Naive B cell (primary cell): ENCODE measurements at regions not wholly inside any gene's neighbourhood (a gene's known extent, or its start where the extent isn't known, plus 50 kb on each side); places are given as distances from the start of the nearest gene placed in this dataset.

Experiments
- ATAC-seq, 2 donors: fragments of 150-1000 bp; cut with Tn5 transposase; 2 replicates each; pipeline ENCODE4 v1.10.0; 2021; ENCODE audit warnings: low read depth in 2 of 2, mild to moderate bottlenecking in 2 of 2, moderate library complexity in 2 of 2
- DNase-seq: peaks from one replicate; pipeline ENCODE4 v3.0.0; 2022
- H3K27ac Mint-ChIP-seq, 6 donors: one replicate each; pipeline ENCODE4 v1.8.0; 2020 to 2022; ENCODE audit warnings: mild to moderate bottlenecking in 6 of 6, mixed read lengths in 6 of 6, moderate library complexity in 5 of 6, inconsistent platforms in 2 of 6
- H3K27me3 Mint-ChIP-seq, 3 donors: one replicate each; pipeline ENCODE4 v1.8.0; 2021 to 2022; ENCODE audit warnings: mixed read lengths in 3 of 3, mild to moderate bottlenecking in 1 of 3
- H3K36me3 Mint-ChIP-seq, 2 donors: one replicate each; pipeline ENCODE4 v1.8.0; 2020 to 2022; ENCODE audit warnings: mixed read lengths in 2 of 2, inconsistent platforms in 1 of 2, mild to moderate bottlenecking in 1 of 2
- H3K4me1 Mint-ChIP-seq, 3 donors: one replicate each; pipeline ENCODE4 v1.8.0; 2020 to 2022; ENCODE audit warnings: mixed read lengths in 3 of 3, inconsistent platforms in 1 of 3, mild to moderate bottlenecking in 1 of 3, moderate library complexity in 1 of 3
- H3K4me3 Mint-ChIP-seq, 8 donors: one replicate each; pipeline ENCODE4 v1.8.0; 2020 to 2022; ENCODE audit warnings: mild to moderate bottlenecking in 8 of 8, mixed read lengths in 8 of 8, moderate library complexity in 8 of 8, inconsistent platforms in 2 of 8
- H3K9me3 Mint-ChIP-seq, 7 donors: one replicate each; pipeline ENCODE4 v1.8.0; 2020 to 2022; ENCODE audit warnings: mixed read lengths in 7 of 7, mild to moderate bottlenecking in 5 of 7, inconsistent platforms in 2 of 7, moderate library complexity in 1 of 7

DNA sequence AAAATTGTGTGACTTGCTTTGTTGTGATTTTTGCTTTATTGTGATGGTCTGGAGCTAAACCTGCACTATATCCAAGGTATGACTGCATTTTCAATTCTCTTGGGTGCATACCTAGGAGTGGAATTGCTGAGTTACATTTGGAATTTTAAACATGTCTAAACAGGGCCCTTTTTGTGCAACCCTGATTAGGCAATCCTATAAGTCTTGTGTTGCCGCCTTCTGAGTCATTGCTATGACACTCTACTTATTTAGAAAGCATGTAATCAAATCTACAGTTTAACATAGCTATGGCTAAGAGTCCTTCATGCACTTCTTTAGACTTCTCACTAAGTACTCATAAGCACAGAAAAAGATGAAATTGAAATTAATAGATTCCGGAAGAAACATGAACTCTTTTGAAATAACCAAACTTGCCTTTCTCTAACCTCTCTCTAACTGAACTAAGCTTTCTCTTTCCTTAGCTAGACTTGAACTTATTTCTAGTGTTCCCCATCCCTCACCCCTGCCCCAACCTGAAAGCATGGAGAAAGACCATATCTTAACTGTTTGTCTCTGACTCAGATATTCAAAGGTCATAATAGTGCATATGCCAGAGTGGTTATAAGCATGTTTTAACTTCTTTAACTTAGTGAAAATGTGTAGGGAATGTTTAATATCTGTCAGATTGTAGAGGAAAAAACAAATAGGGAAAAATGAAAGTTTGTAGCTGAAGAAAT is 203.0 kb downstream of the SNAPC1 start:
- H3K27me3 Mint-ChIP-seq: peaks cover 13 to 60% (median 49%) of the 10 kb centered on the region in 3 donors
- H3K4me3 Mint-ChIP-seq: peak overlapping the region in 1 of 8 donors; percentile 2
- no peaks in the 10 kb centered on the region for H3K4me1 Mint-ChIP-seq
- DNase-seq (no peak), ATAC-seq (no peak)
- H3K36me3 Mint-ChIP-seq: peaks cover 8 to 12% of the 10 kb centered on the region in 2 donors
- no peak overlapping the region for H3K27ac Mint-ChIP-seq
- peaks cover 0 to 23% (median 7%) of the 10 kb centered on the region in 7 donors for H3K9me3 Mint-ChIP-seq

DNA sequence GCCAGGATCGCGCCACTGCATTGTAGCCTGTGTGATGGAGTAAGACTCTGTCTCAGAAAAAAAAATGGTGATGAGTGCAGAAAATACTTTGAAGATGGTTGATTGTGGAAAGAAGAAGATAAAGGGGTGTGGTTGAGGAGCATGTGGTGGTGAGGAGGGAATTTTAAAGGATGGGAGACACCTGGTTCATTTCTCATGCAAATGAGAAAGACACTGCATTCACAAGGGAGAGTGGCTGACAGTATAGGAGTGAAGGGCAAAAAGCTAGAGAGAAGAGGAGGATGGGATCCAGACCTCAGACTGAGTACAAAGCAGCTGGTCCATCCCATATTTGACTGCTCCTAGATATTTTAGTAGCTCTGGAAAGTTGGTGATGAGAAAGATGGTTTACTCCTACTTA is 206.0 kb downstream of the SNAPC1 start:
- H3K4me3 Mint-ChIP-seq: no peak overlapping the region
- H3K4me1 Mint-ChIP-seq: no peaks in the 10 kb centered on the region
- no peak for ATAC-seq
- peaks cover 1% of the 10 kb centered on the region in 2 donors for H3K36me3 Mint-ChIP-seq
- DNase-seq: no peak
- peaks cover 0 to 5% (median 0%) of the 10 kb centered on the region in 7 donors for H3K9me3 Mint-ChIP-seq
- H3K27ac Mint-ChIP-seq: peak overlapping the region in 1 of 6 donors; percentile 3
- peaks cover 13 to 41% (median 29%) of the 10 kb centered on the region in 3 donors for H3K27me3 Mint-ChIP-seq

DNA sequence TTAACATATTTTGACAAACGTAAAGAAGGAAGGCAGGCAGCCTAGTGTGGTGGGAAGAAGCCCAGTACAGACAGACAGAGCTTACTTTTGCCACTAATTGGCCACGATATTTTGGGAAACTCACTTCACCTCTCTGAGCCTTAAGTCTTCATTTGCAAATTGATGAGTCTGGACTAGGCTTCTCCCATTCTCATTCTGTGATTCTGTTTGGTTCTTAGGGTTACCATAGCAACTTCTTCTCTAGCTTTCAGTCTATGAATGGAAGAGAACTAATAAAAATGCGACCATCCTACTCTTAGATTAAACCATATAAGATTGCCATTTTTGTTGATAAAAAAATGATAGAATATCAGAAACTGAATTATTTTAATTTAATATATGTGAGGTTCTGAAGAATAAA is 210.5 kb downstream of the SNAPC1 start:
- H3K27me3 Mint-ChIP-seq: peaks cover 17 to 30% (median 21%) of the 10 kb centered on the region in 3 donors
- H3K36me3 Mint-ChIP-seq: peaks cover 5 to 17% of the 10 kb centered on the region in 2 donors
- peaks cover 4 to 27% (median 25%) of the 10 kb centered on the region in 7 donors for H3K9me3 Mint-ChIP-seq
- H3K4me1 Mint-ChIP-seq: no peaks in the 10 kb centered on the region
- no peak for ATAC-seq
- no peak overlapping the region for H3K4me3 Mint-ChIP-seq
- no peak overlapping the region for H3K27ac Mint-ChIP-seq
- no peak for DNase-seq

- DNase-seq (no peak), ATAC-seq (no peak)
- Mint-ChIP-seq H3K9me3 (peaks cover 4 to 32% (median 29%) of the 10 kb centered on the region in 7 donors), H3K4me3 (no peak overlapping the region), H3K27me3 (peaks cover 15 to 32% (median 20%) of the 10 kb centered on the region in 3 donors), H3K36me3 (peaks cover 5 to 17% of the 10 kb centered on the region in 2 donors), H3K27ac (no peak overlapping the region), H3K4me1 (no peaks in the 10 kb centered on the region)
Measured at GRCh38 chr14:61973981-61974380, 211.8 kb downstream of the SNAPC1 start.

- Mint-ChIP-seq H3K27ac (no peak overlapping the region), H3K27me3 (peaks cover 9 to 30% (median 15%) of the 10 kb centered on the region in 3 donors), H3K4me1 (peaks cover 0 to 2% (median 0%) of the 10 kb centered on the region in 3 donors), H3K4me3 (no peak overlapping the region), H3K36me3 (peaks cover 5 to 17% of the 10 kb centered on the region in 2 donors), H3K9me3 (peaks cover 4 to 31% (median 29%) of the 10 kb centered on the region in 7 donors)
- ATAC-seq (no peak), DNase-seq (no peak)
Measured at GRCh38 chr14:61977217-61977616, 215.0 kb downstream of the SNAPC1 start.

DNA sequence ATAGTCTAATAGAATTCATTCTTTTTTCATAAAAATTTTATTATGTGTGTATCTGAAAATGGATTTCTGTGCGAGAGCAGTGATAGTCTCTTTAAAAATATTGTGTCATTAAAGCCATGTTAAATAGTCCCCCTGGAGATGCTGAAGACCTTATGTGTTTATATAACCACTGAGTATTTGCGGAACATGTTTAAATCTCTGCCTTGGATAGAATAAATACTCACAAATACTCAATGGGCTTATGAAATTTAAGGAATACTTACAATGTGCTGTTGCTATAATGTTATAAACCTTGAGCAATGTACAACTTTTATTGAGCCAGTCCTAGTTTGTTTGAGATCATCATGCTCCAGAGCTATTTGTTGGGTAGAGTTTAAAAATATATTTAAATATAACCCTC is 226.0 kb downstream of the SNAPC1 start:
- no peaks in the 10 kb centered on the region for H3K4me1 Mint-ChIP-seq
- ATAC-seq (no peak), DNase-seq (no peak)
- H3K9me3 Mint-ChIP-seq: peaks cover 0 to 4% (median 0%) of the 10 kb centered on the region in 7 donors
- no peaks in the 10 kb centered on the region for H3K36me3 Mint-ChIP-seq
- no peak overlapping the region for H3K4me3 Mint-ChIP-seq
- H3K27me3 Mint-ChIP-seq: peaks cover 0 to 17% (median 13%) of the 10 kb centered on the region in 3 donors
- no peak overlapping the region for H3K27ac Mint-ChIP-seq

DNA sequence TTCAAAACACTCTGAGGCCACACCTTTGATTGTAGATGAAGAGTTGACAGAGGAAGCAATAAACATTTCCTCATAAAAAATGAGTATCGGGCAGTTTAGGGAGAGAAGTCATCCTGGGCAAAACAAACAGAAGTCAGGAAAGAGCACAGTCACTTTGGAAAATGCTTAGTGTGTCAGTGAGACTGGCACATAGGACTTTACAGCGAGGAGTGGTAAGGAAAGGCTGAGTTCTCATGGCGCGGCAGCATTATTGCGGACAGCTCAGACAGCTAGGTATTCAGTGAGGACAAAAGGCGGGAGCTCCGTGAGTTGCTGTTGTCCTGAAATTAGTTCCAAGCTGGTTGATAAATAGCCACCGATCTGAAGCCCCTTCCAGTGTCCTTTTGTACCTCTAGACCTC is 229.9 kb downstream of the SNAPC1 start:
- no peak for DNase-seq
- H3K36me3 Mint-ChIP-seq: no peaks in the 10 kb centered on the region
- H3K4me1 Mint-ChIP-seq: no peaks in the 10 kb centered on the region
- no peak overlapping the region for H3K27ac Mint-ChIP-seq
- H3K4me3 Mint-ChIP-seq: no peak overlapping the region
- peaks cover 0 to under 1% (median 0%) of the 10 kb centered on the region in 7 donors for H3K9me3 Mint-ChIP-seq
- ATAC-seq: no peak
- H3K27me3 Mint-ChIP-seq: peaks cover 0 to 12% (median 8%) of the 10 kb centered on the region in 3 donors

GRCh38 chr14:61992926-61993325 is 230.7 kb downstream of the SNAPC1 start:
- H3K9me3 Mint-ChIP-seq: no peaks in the 10 kb centered on the region
- peaks cover 0 to 8% (median 8%) of the 10 kb centered on the region in 3 donors for H3K27me3 Mint-ChIP-seq
- DNase-seq (no peak), ATAC-seq (no peak)
- H3K4me1 Mint-ChIP-seq: no peaks in the 10 kb centered on the region
- H3K36me3 Mint-ChIP-seq: no peaks in the 10 kb centered on the region
- H3K27ac Mint-ChIP-seq: no peak overlapping the region
- no peak overlapping the region for H3K4me3 Mint-ChIP-seq

GRCh38 chr14:61994589-61994988 is 232.4 kb downstream of the SNAPC1 start:
- Mint-ChIP-seq H3K4me3 (no peak overlapping the region), H3K27me3 (peaks cover 0 to 8% (median 8%) of the 10 kb centered on the region in 3 donors), H3K36me3 (no peaks in the 10 kb centered on the region), H3K9me3 (no peaks in the 10 kb centered on the region), H3K4me1 (no peaks in the 10 kb centered on the region), H3K27ac (peak overlapping the region in 1 of 6 donors; percentile 42)
- ATAC-seq (no peak), DNase-seq (no peak)

GRCh38 chr14:61996753-61997152 is 234.5 kb downstream of the SNAPC1 start:
- peaks cover 0 to 6% (median 0%) of the 10 kb centered on the region in 7 donors for H3K9me3 Mint-ChIP-seq
- H3K4me3 Mint-ChIP-seq: no peak overlapping the region

GRCh38 chr14:61997161-61997560 is 234.9 kb downstream of the SNAPC1 start:
- Mint-ChIP-seq H3K9me3 (peaks cover 0 to 9% (median 2%) of the 10 kb centered on the region in 7 donors), H3K27me3 (peaks cover 7 to 20% (median 11%) of the 10 kb centered on the region in 3 donors), H3K36me3 (no peaks in the 10 kb centered on the region), H3K4me1 (no peaks in the 10 kb centered on the region), H3K27ac (no peak overlapping the region), H3K4me3 (no peak overlapping the region)
- DNase-seq (no peak), ATAC-seq (no peak)

More at GRCh38 chr14:61996753-61997152, 234.5 kb downstream of the SNAPC1 start:
- Mint-ChIP-seq H3K4me1 (no peaks in the 10 kb centered on the region), H3K27me3 (peaks cover 3 to 20% (median 11%) of the 10 kb centered on the region in 3 donors), H3K27ac (no peak overlapping the region), H3K36me3 (no peaks in the 10 kb centered on the region)
- DNase-seq: no peak
- no peak for ATAC-seq

DNA sequence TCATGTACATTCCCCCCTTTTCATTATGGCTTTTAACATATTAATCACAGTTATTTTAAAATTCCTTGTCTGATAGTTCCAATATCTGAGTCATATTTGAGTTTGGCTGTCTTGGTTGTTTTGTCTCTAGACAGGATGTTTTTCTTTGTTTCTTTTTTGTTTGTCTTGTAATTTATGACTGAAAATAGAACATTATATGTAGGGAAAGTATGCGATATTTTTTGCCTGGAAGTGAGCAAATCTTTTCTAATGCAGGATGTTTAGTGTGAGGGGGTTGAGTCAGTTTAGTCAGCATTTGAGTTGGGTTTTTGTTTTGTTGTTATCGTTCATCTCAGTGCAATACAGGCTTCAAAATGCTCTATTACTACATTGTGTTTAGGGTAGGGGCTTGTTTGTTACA is 239.7 kb downstream of the SNAPC1 start:
- peaks cover 0 to 10% of the 10 kb centered on the region in 2 donors for H3K36me3 Mint-ChIP-seq
- H3K27me3 Mint-ChIP-seq: peaks cover 7 to 30% (median 14%) of the 10 kb centered on the region in 3 donors
- H3K9me3 Mint-ChIP-seq: peaks cover 2 to 21% (median 12%) of the 10 kb centered on the region in 7 donors
- no peak overlapping the region for H3K4me3 Mint-ChIP-seq
- peaks cover 0 to 12% (median 4%) of the 10 kb centered on the region in 3 donors for H3K4me1 Mint-ChIP-seq
- ATAC-seq (no peak), DNase-seq (no peak)
- H3K27ac Mint-ChIP-seq: no peak overlapping the region

DNA sequence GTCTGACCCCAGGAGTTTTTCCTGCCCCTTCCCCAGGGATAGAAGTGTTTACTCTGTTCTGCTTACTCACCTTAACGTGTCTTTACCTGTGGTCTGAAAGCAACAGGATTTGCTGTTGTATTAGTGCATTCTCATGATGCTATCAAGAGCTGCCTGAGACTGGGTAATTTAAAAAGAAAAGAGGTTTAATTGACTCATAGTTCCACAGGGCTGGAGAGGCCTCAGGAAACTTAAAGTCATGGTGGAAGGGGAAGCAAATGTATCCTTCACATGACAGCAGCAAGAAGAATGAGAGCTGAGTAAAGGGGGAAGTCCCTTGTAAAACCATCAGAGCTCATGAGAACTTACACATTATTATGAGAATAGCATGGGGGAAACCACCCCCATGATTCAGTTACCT is 240.4 kb downstream of the SNAPC1 start:
- Mint-ChIP-seq H3K36me3 (peaks cover 0 to 10% of the 10 kb centered on the region in 2 donors), H3K27me3 (peaks cover 7 to 30% (median 14%) of the 10 kb centered on the region in 3 donors), H3K27ac (no peak overlapping the region), H3K9me3 (peaks cover 2 to 21% (median 12%) of the 10 kb centered on the region in 7 donors), H3K4me1 (peaks cover 0 to 12% (median 4%) of the 10 kb centered on the region in 3 donors), H3K4me3 (no peak overlapping the region)
- DNase-seq: peak; percentile 9
- peak; percentile 64 to 80 for ATAC-seq

DNA sequence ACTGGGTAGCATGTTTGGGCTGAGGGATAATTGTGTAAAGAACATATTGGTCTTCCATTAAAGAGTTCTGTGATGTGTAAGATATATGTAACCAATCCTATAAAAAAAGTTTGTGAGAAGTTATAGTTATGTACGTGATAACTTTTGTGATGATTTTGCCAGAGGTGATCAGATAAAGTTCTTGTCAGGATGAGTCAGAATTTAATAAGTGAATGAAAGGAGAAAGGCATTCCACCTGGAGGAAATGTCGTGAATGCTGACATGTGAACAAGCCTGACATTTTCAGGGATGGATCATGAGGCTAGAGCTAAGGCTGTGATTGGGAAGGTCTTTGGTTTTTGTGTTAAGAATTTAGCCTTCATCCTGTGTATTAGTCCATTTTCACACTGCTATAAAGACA is 241.5 kb downstream of the SNAPC1 start:
- Mint-ChIP-seq H3K27me3 (peaks cover 7 to 30% (median 14%) of the 10 kb centered on the region in 3 donors), H3K36me3 (peaks cover 0 to 10% of the 10 kb centered on the region in 2 donors), H3K4me1 (peaks cover 4 to 22% (median 11%) of the 10 kb centered on the region in 3 donors), H3K4me3 (no peak overlapping the region), H3K9me3 (peaks cover 2 to 21% (median 12%) of the 10 kb centered on the region in 7 donors), H3K27ac (peak overlapping the region in 2 of 6 donors; percentile 26 to 56)
- DNase-seq (no peak), ATAC-seq (no peak)
